ENCODE measurements at regions not wholly inside any gene's neighbourhood (a gene's known extent, or its start where the extent isn't known, plus 50 kb on each side); places are given as distances from the start of the nearest gene placed in this dataset.

GRCh38 chr7:17544401-17544800, 245.9 kb downstream of the AHR start:
- H3K4me3 ChIP-seq: no peak overlapping the region
- H3K27ac ChIP-seq: peak overlapping the region in 7 of 21 experiments; percentile 8 to 54 (median 29)

- Histone ChIP-seq H3K4me3 (no peak overlapping the region), H3K27ac (peak overlapping the region in 10 of 21 experiments; percentile 0 to 73 (median 39))
Measured at GRCh38 chr7:17545348-17545747, 246.9 kb downstream of the AHR start.

- no peak overlapping the region for H3K4me3 ChIP-seq
- H3K27ac ChIP-seq: peak overlapping the region in 15 of 21 experiments; percentile 2 to 76 (median 50)
Measured at GRCh38 chr7:17546189-17546588, 247.7 kb downstream of the AHR start.

GRCh38 chr7:17546592-17546991, 248.1 kb downstream of the AHR start:
- peak overlapping the region in 12 of 21 experiments; percentile 20 to 76 (median 57) for H3K27ac ChIP-seq
- no peak overlapping the region for H3K4me3 ChIP-seq

- Histone ChIP-seq H3K4me3 (no peak overlapping the region), H3K27ac (peak overlapping the region in 3 of 21 experiments; percentile 38 to 66 (median 51))
Measured at GRCh38 chr7:17548014-17548653, 249.7 kb downstream of the AHR start.

- Histone ChIP-seq H3K27ac (no peak overlapping the region), H3K4me3 (no peak overlapping the region)
Measured at GRCh38 chr7:17549406-17549805, 251.0 kb downstream of the AHR start.

- Histone ChIP-seq H3K27ac (peak overlapping the region in 4 of 21 experiments; percentile 17 to 62 (median 44)), H3K4me3 (no peak overlapping the region)
Measured at GRCh38 chr7:17552373-17552772, 253.9 kb downstream of the AHR start.

GRCh38 chr7:17552952-17553351, 254.5 kb downstream of the AHR start:
- no peak overlapping the region for H3K4me3 ChIP-seq
- H3K27ac ChIP-seq: peak overlapping the region in 6 of 21 experiments; percentile 17 to 62 (median 38)

GRCh38 chr7:17554341-17555015, 256.0 kb downstream of the AHR start:
- Histone ChIP-seq H3K4me3 (no peak overlapping the region), H3K27ac (peak overlapping the region in 4 of 21 experiments; percentile 21 to 62 (median 36))

- Histone ChIP-seq H3K27ac (peak overlapping the region in 8 of 21 experiments; percentile 2 to 70 (median 56)), H3K4me3 (no peak overlapping the region)
Measured at GRCh38 chr7:17556247-17556956, 257.9 kb downstream of the AHR start.

GRCh38 chr7:17557251-17557671, 258.8 kb downstream of the AHR start:
- no peak overlapping the region for H3K4me3 ChIP-seq
- peak overlapping the region in 5 of 21 experiments; percentile 17 to 76 (median 64) for H3K27ac ChIP-seq

GRCh38 chr7:17558135-17558534, 259.7 kb downstream of the AHR start:
- peak overlapping the region in 9 of 21 experiments; percentile 6 to 76 (median 56) for H3K27ac ChIP-seq
- no peak overlapping the region for H3K4me3 ChIP-seq

GRCh38 chr7:17558558-17559332, 260.3 kb downstream of the AHR start:
- Histone ChIP-seq H3K4me3 (no peak overlapping the region), H3K27ac (peak overlapping the region in 13 of 21 experiments; percentile 33 to 76 (median 58))

GRCh38 chr7:17559388-17559787, 260.9 kb downstream of the AHR start:
- Histone ChIP-seq H3K27ac (peak overlapping the region in 14 of 21 experiments; percentile 16 to 76 (median 54)), H3K4me3 (no peak overlapping the region)

GRCh38 chr7:17560516-17560915, 262.1 kb downstream of the AHR start:
- Histone ChIP-seq H3K27ac (peak overlapping the region in 10 of 21 experiments; percentile 4 to 70 (median 38)), H3K4me3 (no peak overlapping the region)

- Histone ChIP-seq H3K27ac (peak overlapping the region in 5 of 21 experiments; percentile 9 to 70 (median 41)), H3K4me3 (no peak overlapping the region)
Measured at GRCh38 chr7:17560966-17561365, 262.5 kb downstream of the AHR start.

GRCh38 chr7:17564678-17565212, 266.3 kb downstream of the AHR start:
- Histone ChIP-seq H3K4me3 (no peak overlapping the region), H3K27ac (peak overlapping the region in 2 of 21 experiments; percentile 7 to 26)

- H3K27ac ChIP-seq: peak overlapping the region in 8 of 21 experiments; percentile 3 to 64 (median 24)
- no peak overlapping the region for H3K4me3 ChIP-seq
Measured at GRCh38 chr7:17580141-17580540, 281.7 kb downstream of the AHR start.

GRCh38 chr7:17580856-17581255, 282.4 kb downstream of the AHR start:
- Histone ChIP-seq H3K27ac (peak overlapping the region in 6 of 21 experiments; percentile 3 to 64 (median 24)), H3K4me3 (no peak overlapping the region)

Measured in skin epidermis (tissue), 12 donors.